Fibroblast of the conjunctiva (primary cell): ENCODE measurements at regions not wholly inside any gene's neighbourhood (a gene's known extent, or its start where the extent isn't known, plus 50 kb on each side); places are given as distances from the start of the nearest gene placed in this dataset.
A peak's percentile ranks its signal among the peaks of the same experiment; 100 is the strongest.

Source experiments
- DNase-seq: peaks from one replicate; pipeline ENCODE4 v3.0.0-alpha.2; 2010; ENCODE audit warnings: low read depth

- no peak for DNase-seq
Measured at GRCh38 chr10:43955002-43955596, 306.4 kb upstream of the ZNF32 start.

GRCh38 chr10:43953672-43954071, 305.0 kb upstream of the ZNF32 start:
- no peak for DNase-seq

- DNase-seq = no peak
Measured at GRCh38 chr10:43952760-43953159, 304.1 kb upstream of the ZNF32 start.

- DNase-seq = no peak
Measured at GRCh38 chr10:43949351-43949750, 300.7 kb upstream of the ZNF32 start.

GRCh38 chr10:43946445-43946844, 297.8 kb upstream of the ZNF32 start:
- no peak for DNase-seq

- DNase-seq = no peak
Measured at GRCh38 chr10:43945908-43946307, 297.2 kb upstream of the ZNF32 start.

- DNase-seq = no peak
Measured at GRCh38 chr10:43945094-43945730, 296.5 kb upstream of the ZNF32 start.

GRCh38 chr10:43944381-43945093, 295.9 kb upstream of the ZNF32 start:
- no peak for DNase-seq

- no peak for DNase-seq
Measured at GRCh38 chr10:43943818-43944360, 295.2 kb upstream of the ZNF32 start.

GRCh38 chr10:43943119-43943817, 294.6 kb upstream of the ZNF32 start:
- DNase-seq = no peak

GRCh38 chr10:43942096-43942850, 293.6 kb upstream of the ZNF32 start:
- peak; percentile 35 for DNase-seq

- DNase-seq = no peak
Measured at GRCh38 chr10:43940898-43941837, 292.5 kb upstream of the ZNF32 start.

- DNase-seq = peak; percentile 35
Measured at GRCh38 chr10:43939939-43940820, 291.5 kb upstream of the ZNF32 start.

- no peak for DNase-seq
Measured at GRCh38 chr10:43939389-43939938, 290.8 kb upstream of the ZNF32 start.

GRCh38 chr10:43938810-43939209, 290.1 kb upstream of the ZNF32 start:
- DNase-seq = no peak

GRCh38 chr10:43931308-43931930, 282.7 kb upstream of the ZNF32 start:
- no peak for DNase-seq

GRCh38 chr10:43930777-43931176, 282.1 kb upstream of the ZNF32 start:
- no peak for DNase-seq

- DNase-seq = no peak
Measured at GRCh38 chr10:43930243-43930642, 281.6 kb upstream of the ZNF32 start.

- no peak for DNase-seq
Measured at GRCh38 chr10:43929122-43929521, 280.4 kb upstream of the ZNF32 start.
